HL-60 (cell line): ENCODE measurements at regions not wholly inside any gene's neighbourhood (a gene's known extent, or its start where the extent isn't known, plus 50 kb on each side); places are given as distances from the start of the nearest gene placed in this dataset.

Experiments
- DNase-seq, 2 experiments: peaks; one replicate each; pipeline ENCODE4 v3.0.0-alpha.2; 2010 to 2020; ENCODE audit warnings: low read depth in 1 of 2, low spot score in 1 of 2
- H3K27ac ChIP-seq: fragments of 250-450 bp; sonication (Bioruptor Pico); replicated peaks from 2 replicates; pipeline ENCODE4 v1.5.1; 2020; ENCODE audit warnings: mild to moderate bottlenecking, moderate library complexity
- H3K27me3 ChIP-seq: fragments of 250-450 bp; sonication (Bioruptor Pico); 2 replicates; pipeline ENCODE4 v1.5.1; 2021; ENCODE audit warnings: mild to moderate bottlenecking, moderate library complexity; ENCODE audit not compliant: insufficient read depth, poor library complexity, severe bottlenecking
- H3K4me3 ChIP-seq: replicated peaks from 2 replicates; pipeline ENCODE4 v1.5.1; 2011; ENCODE audit warnings: mild to moderate bottlenecking, control low read depth, low read length; ENCODE audit not compliant: insufficient read depth
- GABPA ChIP-seq: IDR thresholded peaks from 2 replicates; pipeline ENCODE4 v1.6.1; 2012; ENCODE audit warnings: low read depth
- POLR2AphosphoS5 ChIP-seq: IDR thresholded peaks from 2 replicates; pipeline ENCODE4 v1.6.1; 2012; ENCODE audit warnings: low read depth
- REST ChIP-seq: IDR thresholded peaks from 2 replicates; pipeline ENCODE4 v1.6.1; 2012; ENCODE audit warnings: low read depth; ENCODE audit not compliant: insufficient replicate concordance
- SPI1 ChIP-seq: IDR thresholded peaks from 2 replicates; pipeline ENCODE4 v1.6.1; 2012; ENCODE audit warnings: low read depth, mild to moderate bottlenecking, borderline replicate concordance
- TF ChIP-seq, protein P1 (sequence below): IDR thresholded peaks from one replicate; pipeline ENCODE4 v1.5.1; 2011; ENCODE audit warnings: low read length, control low read depth, inconsistent platforms; ENCODE audit not compliant: insufficient read depth

- TF ChIP-seq GABPA (no peak), POLR2AphosphoS5 (no peak), SPI1 (no peak), REST (no peak)
- TF ChIP-seq, protein P1, sequence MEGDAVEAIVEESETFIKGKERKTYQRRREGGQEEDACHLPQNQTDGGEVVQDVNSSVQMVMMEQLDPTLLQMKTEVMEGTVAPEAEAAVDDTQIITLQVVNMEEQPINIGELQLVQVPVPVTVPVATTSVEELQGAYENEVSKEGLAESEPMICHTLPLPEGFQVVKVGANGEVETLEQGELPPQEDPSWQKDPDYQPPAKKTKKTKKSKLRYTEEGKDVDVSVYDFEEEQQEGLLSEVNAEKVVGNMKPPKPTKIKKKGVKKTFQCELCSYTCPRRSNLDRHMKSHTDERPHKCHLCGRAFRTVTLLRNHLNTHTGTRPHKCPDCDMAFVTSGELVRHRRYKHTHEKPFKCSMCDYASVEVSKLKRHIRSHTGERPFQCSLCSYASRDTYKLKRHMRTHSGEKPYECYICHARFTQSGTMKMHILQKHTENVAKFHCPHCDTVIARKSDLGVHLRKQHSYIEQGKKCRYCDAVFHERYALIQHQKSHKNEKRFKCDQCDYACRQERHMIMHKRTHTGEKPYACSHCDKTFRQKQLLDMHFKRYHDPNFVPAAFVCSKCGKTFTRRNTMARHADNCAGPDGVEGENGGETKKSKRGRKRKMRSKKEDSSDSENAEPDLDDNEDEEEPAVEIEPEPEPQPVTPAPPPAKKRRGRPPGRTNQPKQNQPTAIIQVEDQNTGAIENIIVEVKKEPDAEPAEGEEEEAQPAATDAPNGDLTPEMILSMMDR, result no peak
- no peaks in the 10 kb centered on the region for H3K27me3 ChIP-seq
- DNase-seq, result no peak
- H3K4me3 ChIP-seq, result no peak overlapping the region
- H3K27ac ChIP-seq, result no peak overlapping the region
Observed at GRCh38 chr10:57844387-57844998, 423.2 kb downstream of the IPMK start.

- no peaks in the 10 kb centered on the region for H3K27me3 ChIP-seq
- TF ChIP-seq SPI1 (no peak), REST (no peak), GABPA (no peak), POLR2AphosphoS5 (no peak)
- TF ChIP-seq, protein P1, result no peak
- H3K27ac ChIP-seq, result no peak overlapping the region
- no peak overlapping the region for H3K4me3 ChIP-seq
- no peak for DNase-seq
Observed at GRCh38 chr10:57830877-57831560, 436.7 kb downstream of the IPMK start.

DNA sequence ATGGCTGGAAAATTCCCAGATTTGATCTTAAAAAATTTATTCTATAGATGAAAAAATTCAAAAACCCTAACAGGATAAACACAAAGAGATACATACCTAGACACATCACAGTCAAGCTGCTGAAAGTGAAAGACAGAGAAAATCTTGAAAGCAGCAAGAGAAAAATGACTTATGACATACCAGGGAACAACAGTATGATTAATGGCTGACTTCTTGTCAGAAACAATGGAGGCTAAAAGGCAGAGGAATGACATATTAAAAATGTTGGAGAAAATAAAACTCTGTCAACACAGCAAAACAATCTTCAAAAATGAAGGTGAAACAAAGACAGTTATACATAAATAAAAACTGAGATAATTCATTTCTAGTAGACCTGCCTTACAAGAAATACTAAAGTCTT is 442.7 kb downstream of the IPMK start:
- Histone ChIP-seq H3K27ac (no peak overlapping the region), H3K4me3 (no peak overlapping the region), H3K27me3 (no peaks in the 10 kb centered on the region)
- TF ChIP-seq SPI1 (no peak), GABPA (no peak), POLR2AphosphoS5 (no peak), REST (no peak)
- TF ChIP-seq, protein P1, result no peak
- no peak for DNase-seq
